ENCODE measurements at regions not wholly inside any gene's neighbourhood (a gene's known extent, or its start where the extent isn't known, plus 50 kb on each side); places are given as distances from the start of the nearest gene placed in this dataset.

- Histone ChIP-seq H3K36me3 (no peaks in the 10 kb centered on the region), H3K9me3 (no peaks in the 10 kb centered on the region), H3K27ac (peak overlapping the region; percentile 88), H3K4me1 (peaks cover 7 to 8% of the 10 kb centered on the region in 2 donors), H3K27me3 (no peaks in the 10 kb centered on the region), H3K4me3 (no peak overlapping the region)
- intact Hi-C loops (cut with DNase I; ENCODE audit: low total_unique reads) = no loop called here
- no peak for TF ChIP-seq CTCF (IDR thresholded peaks at IDR 0.05)
- TF ChIP-seq POLR2A (IDR thresholded peaks at IDR 0.05) = no peak
- peak; percentile 65 to 80 for DNase-seq
Measured at GRCh38 chr2:42865884-42866881, 73.8 kb upstream of the HAAO start.

GRCh38 chr2:42864641-42865280 lies 72.4 kb upstream of the HAAO start:
- intact Hi-C loops (cut with DNase I; ENCODE audit: low total_unique reads) = no loop called here
- Histone ChIP-seq H3K36me3 (no peaks in the 10 kb centered on the region), H3K4me3 (no peak overlapping the region), H3K4me1 (peaks cover 7 to 8% of the 10 kb centered on the region in 2 donors), H3K27me3 (no peaks in the 10 kb centered on the region), H3K9me3 (no peaks in the 10 kb centered on the region), H3K27ac (peak overlapping the region in 1 of 2 donors; percentile 88)
- TF ChIP-seq CTCF (IDR thresholded peaks at IDR 0.05) (no peak), POLR2A (IDR thresholded peaks at IDR 0.05) (no peak)
- DNase-seq = peak; percentile 6 to 9

- no peaks in the 10 kb centered on the region for H3K9me3 ChIP-seq
- no peaks in the 10 kb centered on the region for H3K27me3 ChIP-seq
- no peaks in the 10 kb centered on the region for H3K36me3 ChIP-seq
- intact Hi-C loops (cut with DNase I; ENCODE audit: low total_unique reads) = no loop called here
- peaks cover 7 to 8% of the 10 kb centered on the region in 2 donors for H3K4me1 ChIP-seq
- TF ChIP-seq POLR2A (IDR thresholded peaks at IDR 0.05) = no peak
- no peak for TF ChIP-seq CTCF (IDR thresholded peaks at IDR 0.05)
- peak in 1 of 2 donors; percentile 8 for DNase-seq
- peak overlapping the region; percentile 19 to 88 for H3K27ac ChIP-seq
- H3K4me3 ChIP-seq = no peak overlapping the region
Measured at GRCh38 chr2:42864222-42864621, 71.8 kb upstream of the HAAO start.

- peak overlapping the region in 1 of 2 donors; percentile 88 for H3K27ac ChIP-seq
- TF ChIP-seq POLR2A (IDR thresholded peaks at IDR 0.05) (no peak), CTCF (IDR thresholded peaks at IDR 0.05) (no peak)
Measured at GRCh38 chr2:42863751-42864150, 71.4 kb upstream of the HAAO start.

GRCh38 chr2:42863320-42863719 lies 70.9 kb upstream of the HAAO start:
- Histone ChIP-seq H3K36me3 (no peaks in the 10 kb centered on the region), H3K27ac (peak overlapping the region in 1 of 2 donors; percentile 6), H3K4me3 (no peak overlapping the region), H3K9me3 (no peaks in the 10 kb centered on the region), H3K4me1 (peaks cover 7 to 8% of the 10 kb centered on the region in 2 donors), H3K27me3 (no peaks in the 10 kb centered on the region)
- DNase-seq = peak in 1 of 2 donors; percentile 18
- intact Hi-C loops (cut with DNase I; ENCODE audit: low total_unique reads) = no loop called here
- no peak for TF ChIP-seq POLR2A (IDR thresholded peaks at IDR 0.05)
- TF ChIP-seq CTCF (IDR thresholded peaks at IDR 0.05) = no peak

More at GRCh38 chr2:42863751-42864150, 71.4 kb upstream of the HAAO start:
- intact Hi-C loops (cut with DNase I; ENCODE audit: low total_unique reads) = no loop called here
- Histone ChIP-seq H3K27me3 (no peaks in the 10 kb centered on the region), H3K36me3 (no peaks in the 10 kb centered on the region), H3K4me1 (peaks cover 7 to 8% of the 10 kb centered on the region in 2 donors), H3K9me3 (no peaks in the 10 kb centered on the region), H3K4me3 (no peak overlapping the region)
- DNase-seq = peak in 1 of 2 donors; percentile 8
